ENCODE measurements at regions not wholly inside any gene's neighbourhood (a gene's known extent, or its start where the extent isn't known, plus 50 kb on each side); places are given as distances from the start of the nearest gene placed in this dataset.

DNA sequence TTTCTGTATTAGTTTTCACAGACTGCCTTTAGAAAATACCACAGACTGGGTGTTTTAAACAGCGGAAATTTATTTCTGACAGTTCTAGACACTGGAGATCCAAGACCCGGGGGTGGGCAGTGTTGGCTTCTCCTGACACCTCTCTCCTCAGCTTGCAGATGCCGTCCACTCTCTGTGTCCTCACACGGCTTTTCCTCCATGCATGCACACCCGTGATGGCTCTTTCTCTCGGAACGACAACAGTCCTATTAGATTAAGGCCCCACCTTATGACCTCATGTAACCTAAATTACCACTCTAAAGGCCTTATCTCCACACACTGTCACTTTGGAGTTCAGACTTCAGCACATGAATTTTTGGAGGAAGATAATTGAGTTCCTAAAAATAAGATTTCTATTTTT is 142.9 kb upstream of the VWC2 start:
- no peak for DNase-seq (ENCODE audit: low read depth)
- TF ChIP-seq, protein P1, sequence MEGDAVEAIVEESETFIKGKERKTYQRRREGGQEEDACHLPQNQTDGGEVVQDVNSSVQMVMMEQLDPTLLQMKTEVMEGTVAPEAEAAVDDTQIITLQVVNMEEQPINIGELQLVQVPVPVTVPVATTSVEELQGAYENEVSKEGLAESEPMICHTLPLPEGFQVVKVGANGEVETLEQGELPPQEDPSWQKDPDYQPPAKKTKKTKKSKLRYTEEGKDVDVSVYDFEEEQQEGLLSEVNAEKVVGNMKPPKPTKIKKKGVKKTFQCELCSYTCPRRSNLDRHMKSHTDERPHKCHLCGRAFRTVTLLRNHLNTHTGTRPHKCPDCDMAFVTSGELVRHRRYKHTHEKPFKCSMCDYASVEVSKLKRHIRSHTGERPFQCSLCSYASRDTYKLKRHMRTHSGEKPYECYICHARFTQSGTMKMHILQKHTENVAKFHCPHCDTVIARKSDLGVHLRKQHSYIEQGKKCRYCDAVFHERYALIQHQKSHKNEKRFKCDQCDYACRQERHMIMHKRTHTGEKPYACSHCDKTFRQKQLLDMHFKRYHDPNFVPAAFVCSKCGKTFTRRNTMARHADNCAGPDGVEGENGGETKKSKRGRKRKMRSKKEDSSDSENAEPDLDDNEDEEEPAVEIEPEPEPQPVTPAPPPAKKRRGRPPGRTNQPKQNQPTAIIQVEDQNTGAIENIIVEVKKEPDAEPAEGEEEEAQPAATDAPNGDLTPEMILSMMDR (IDR thresholded peaks at IDR 0.05; ENCODE audit: insufficient read depth, low read length) = no peak
- H3K4me3 ChIP-seq (ENCODE audit: low read depth, low read length) = no peak overlapping the region

DNA sequence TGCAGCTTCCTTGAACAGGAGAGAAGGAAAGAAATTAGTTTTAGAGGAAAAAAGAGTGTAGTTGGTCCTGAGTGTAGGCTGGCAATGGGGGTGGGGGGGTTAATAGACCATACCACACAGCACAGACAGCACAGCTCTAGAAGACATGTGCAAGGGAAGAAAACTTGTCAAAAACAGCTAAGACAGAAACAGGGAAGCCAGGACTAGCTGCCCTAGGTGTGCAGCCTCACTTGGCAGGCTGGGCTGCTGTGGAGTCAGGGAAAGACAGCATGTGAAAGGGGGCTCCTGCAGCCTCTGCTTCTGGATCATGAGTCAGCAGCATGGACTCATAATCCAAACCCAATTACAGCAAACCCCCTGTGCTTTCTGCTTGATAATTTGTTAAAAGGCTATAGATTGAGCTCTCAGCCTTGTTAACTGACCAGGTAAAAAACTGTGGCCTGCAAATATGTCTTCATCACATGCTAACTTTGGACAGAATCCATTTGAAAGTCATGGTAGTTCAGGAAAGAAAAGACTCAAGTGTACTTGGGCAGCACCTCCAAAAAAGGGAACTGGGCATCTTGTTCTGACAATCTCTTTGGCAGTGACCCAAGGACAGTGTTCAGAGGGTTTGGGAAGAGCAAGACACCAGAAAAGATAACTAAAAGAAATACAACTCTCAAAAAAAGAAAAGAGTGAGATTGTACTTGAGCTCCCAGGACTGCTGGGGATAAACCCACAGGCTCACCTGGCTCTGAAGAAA is 142.2 kb upstream of the VWC2 start:
- no peak overlapping the region for H3K4me3 ChIP-seq (ENCODE audit: low read depth, low read length)
- TF ChIP-seq, protein P1 (IDR thresholded peaks at IDR 0.05; ENCODE audit: insufficient read depth, low read length) = no peak
- DNase-seq (ENCODE audit: low read depth) = no peak

DNA sequence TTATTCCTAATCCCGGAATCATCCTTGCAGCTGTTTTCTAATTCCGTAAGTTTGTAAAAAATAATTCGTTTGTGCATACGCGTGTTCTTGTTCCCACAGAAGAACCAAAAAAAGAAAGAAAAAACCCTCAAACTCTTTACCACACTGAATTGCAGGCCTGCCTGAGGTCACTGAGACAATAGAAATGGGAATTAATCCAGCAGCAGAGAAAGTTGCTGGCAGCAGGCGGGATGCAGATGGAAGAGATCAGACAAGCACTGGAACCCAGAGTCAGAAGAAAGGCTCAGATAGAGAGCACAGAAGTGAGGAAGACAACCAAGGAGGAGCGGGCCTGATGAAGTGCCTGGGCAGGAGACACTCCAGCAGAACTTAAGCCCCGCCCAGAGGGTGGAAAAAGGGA is 141.5 kb upstream of the VWC2 start:
- H3K4me3 ChIP-seq (ENCODE audit: low read depth, low read length) = no peak overlapping the region
- TF ChIP-seq, protein P1 (IDR thresholded peaks at IDR 0.05; ENCODE audit: insufficient read depth, low read length) = no peak
- DNase-seq (ENCODE audit: low read depth) = no peak

DNA sequence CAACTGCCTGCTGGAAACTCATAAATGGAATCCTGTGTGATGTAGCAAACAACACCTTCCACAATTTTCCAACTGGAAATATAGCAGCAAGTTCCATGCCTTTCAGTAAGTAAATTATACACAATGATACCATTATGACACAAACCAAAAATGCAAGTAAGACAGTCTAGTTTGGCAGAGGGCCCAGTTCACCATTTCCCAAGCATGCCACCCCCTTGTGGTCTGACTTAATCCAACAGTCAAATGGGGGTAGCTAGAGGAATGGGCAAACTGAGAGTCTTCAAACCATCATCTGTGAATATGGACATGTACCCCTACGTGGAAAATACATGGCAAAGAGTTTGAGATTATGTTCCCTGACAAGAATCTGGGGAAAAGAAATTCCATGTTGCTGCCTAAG is 137.6 kb upstream of the VWC2 start:
- no peak overlapping the region for H3K4me3 ChIP-seq (ENCODE audit: low read depth, low read length)
- TF ChIP-seq, protein P1 (IDR thresholded peaks at IDR 0.05; ENCODE audit: insufficient read depth, low read length) = no peak
- no peak for DNase-seq (ENCODE audit: low read depth)

DNA sequence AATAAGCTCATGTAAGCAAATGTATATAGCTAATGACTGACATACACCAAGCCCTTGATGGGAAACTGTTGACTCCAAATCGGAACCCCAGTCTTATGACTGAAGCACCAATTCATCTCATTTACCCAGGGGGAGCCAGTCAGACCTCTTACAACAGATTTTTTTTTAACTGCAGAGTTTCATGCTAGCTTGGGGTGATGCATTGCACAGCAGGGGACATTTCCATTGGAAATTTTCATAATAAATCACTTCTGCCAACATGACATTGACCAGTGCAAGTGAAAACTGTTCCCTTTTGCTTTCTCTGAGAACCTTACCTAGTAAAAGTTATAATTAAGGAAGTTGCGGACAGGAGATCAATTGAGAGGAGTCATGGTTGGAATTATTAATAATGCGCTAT is 137.0 kb upstream of the VWC2 start:
- TF ChIP-seq, protein P1 (IDR thresholded peaks at IDR 0.05; ENCODE audit: insufficient read depth, low read length) = no peak
- no peak for DNase-seq (ENCODE audit: low read depth)
- no peak overlapping the region for H3K4me3 ChIP-seq (ENCODE audit: low read depth, low read length)

DNA sequence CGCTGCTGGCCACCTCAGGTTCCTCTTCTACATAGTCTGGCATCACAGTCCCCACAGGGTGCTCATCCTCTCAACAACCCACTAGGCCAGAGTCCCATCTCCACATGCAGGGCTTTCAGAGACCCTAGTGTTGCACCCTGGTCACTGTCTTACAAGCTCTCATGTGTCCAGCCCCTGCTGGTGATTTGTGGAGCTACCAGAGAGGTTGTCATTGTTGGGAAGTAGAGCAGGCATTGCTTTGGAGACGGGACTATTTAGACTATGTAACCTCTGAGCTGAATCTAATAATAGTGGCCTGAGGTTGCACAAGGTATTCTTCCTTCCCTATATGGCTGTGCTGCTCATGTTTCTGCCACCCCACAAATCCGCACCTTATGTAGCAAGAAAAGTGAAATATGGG is 135.3 kb upstream of the VWC2 start:
- TF ChIP-seq, protein P1 (IDR thresholded peaks at IDR 0.05; ENCODE audit: insufficient read depth, low read length) = no peak
- no peak overlapping the region for H3K4me3 ChIP-seq (ENCODE audit: low read depth, low read length)
- no peak for DNase-seq (ENCODE audit: low read depth)

All from fibroblast of the aortic adventitia (primary cell).